ENCODE measurements at regions not wholly inside any gene's neighbourhood (a gene's known extent, or its start where the extent isn't known, plus 50 kb on each side); places are given as distances from the start of the nearest gene placed in this dataset.

DNA sequence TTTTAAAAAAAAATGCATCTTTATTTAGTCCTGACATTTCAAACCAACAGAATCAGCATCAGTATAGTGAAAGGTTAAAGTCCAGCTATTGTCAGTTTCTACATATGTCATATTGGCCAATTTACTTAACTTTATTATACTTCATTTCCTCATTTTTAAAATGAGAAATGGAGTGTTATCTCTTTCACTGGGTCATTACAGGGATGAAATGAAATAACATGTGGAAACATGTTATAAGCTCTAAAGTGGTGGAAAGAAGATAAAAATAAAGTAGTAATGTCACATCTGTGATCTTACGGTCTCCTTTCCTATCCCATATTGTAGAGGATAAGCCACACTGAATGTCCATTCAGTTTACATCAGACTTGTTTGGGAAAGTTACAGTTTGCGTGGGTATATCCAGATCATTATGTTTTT, 780.1 kb downstream of the TUSC7 start:
- TF ChIP-seq, protein P1, sequence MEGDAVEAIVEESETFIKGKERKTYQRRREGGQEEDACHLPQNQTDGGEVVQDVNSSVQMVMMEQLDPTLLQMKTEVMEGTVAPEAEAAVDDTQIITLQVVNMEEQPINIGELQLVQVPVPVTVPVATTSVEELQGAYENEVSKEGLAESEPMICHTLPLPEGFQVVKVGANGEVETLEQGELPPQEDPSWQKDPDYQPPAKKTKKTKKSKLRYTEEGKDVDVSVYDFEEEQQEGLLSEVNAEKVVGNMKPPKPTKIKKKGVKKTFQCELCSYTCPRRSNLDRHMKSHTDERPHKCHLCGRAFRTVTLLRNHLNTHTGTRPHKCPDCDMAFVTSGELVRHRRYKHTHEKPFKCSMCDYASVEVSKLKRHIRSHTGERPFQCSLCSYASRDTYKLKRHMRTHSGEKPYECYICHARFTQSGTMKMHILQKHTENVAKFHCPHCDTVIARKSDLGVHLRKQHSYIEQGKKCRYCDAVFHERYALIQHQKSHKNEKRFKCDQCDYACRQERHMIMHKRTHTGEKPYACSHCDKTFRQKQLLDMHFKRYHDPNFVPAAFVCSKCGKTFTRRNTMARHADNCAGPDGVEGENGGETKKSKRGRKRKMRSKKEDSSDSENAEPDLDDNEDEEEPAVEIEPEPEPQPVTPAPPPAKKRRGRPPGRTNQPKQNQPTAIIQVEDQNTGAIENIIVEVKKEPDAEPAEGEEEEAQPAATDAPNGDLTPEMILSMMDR (IDR thresholded peaks at IDR 0.05): no peak
- TF ChIP-seq POLR2A (IDR thresholded peaks at IDR 0.05): no peak

Measured in adrenal gland (tissue), 5 donors.